GM21737 (cell line): ENCODE measurements at regions not wholly inside any gene's neighbourhood (a gene's known extent, or its start where the extent isn't known, plus 50 kb on each side); places are given as distances from the start of the nearest gene placed in this dataset.
"Not testable (repeated sequence)": the region's sequence is repeated elsewhere in the genome, so short reads cannot be mapped to it uniquely, and the experiment has no call there.

Experiments
- ATAC-seq: cut with Tn5 transposase; IDR thresholded peaks from one replicate; pipeline ENCODE4 v1.9.1; 2021; ENCODE audit warnings: mild to moderate bottlenecking, moderate library complexity; ENCODE audit not compliant: unreplicated experiment

- no peak for ATAC-seq
Measured at GRCh38 chr20:5696011-5696559, 54.1 kb upstream of the SHLD1 start.

GRCh38 chr20:5691918-5692618 is 58.1 kb upstream of the SHLD1 start:
- peak; percentile 98 for ATAC-seq

GRCh38 chr20:5689463-5689862 is 60.7 kb upstream of the SHLD1 start:
- ATAC-seq, result no peak

GRCh38 chr20:5688431-5688972 is 61.7 kb upstream of the SHLD1 start:
- no peak for ATAC-seq

DNA sequence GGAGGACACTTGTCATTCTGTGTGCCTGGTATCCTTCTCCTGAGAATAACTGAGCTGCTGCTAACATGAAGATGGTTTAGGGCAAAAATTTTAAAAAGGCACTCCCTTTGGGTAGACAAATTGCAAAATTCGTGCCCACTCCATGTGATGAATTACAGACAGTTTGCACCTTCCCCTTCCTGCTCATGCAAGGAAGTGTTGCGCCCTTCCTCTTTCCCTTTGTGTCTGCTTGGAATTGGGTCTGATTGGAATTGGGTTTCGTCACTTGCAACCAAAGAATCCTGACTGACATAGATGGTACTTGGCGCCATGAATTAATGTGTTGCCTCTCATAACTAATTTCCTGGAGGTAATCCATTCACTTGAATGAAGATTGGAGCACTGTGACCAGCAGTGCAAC is 62.3 kb upstream of the SHLD1 start:
- ATAC-seq, result no peak

- ATAC-seq, result no peak
Measured at GRCh38 chr20:5686384-5687105, 63.7 kb upstream of the SHLD1 start.

GRCh38 chr20:5682556-5682955 is 67.6 kb upstream of the SHLD1 start:
- not testable (repeated sequence) for ATAC-seq

GRCh38 chr20:5680192-5680591 is 69.4 kb upstream of the GPCPD1 start:
- no peak for ATAC-seq

GRCh38 chr20:5678777-5679176 is 68.0 kb upstream of the GPCPD1 start:
- ATAC-seq, result no peak

GRCh38 chr20:5677944-5678343 is 67.1 kb upstream of the GPCPD1 start:
- not testable (repeated sequence) for ATAC-seq

- no peak for ATAC-seq
Measured at GRCh38 chr20:5677389-5677788, 66.6 kb upstream of the GPCPD1 start.

DNA sequence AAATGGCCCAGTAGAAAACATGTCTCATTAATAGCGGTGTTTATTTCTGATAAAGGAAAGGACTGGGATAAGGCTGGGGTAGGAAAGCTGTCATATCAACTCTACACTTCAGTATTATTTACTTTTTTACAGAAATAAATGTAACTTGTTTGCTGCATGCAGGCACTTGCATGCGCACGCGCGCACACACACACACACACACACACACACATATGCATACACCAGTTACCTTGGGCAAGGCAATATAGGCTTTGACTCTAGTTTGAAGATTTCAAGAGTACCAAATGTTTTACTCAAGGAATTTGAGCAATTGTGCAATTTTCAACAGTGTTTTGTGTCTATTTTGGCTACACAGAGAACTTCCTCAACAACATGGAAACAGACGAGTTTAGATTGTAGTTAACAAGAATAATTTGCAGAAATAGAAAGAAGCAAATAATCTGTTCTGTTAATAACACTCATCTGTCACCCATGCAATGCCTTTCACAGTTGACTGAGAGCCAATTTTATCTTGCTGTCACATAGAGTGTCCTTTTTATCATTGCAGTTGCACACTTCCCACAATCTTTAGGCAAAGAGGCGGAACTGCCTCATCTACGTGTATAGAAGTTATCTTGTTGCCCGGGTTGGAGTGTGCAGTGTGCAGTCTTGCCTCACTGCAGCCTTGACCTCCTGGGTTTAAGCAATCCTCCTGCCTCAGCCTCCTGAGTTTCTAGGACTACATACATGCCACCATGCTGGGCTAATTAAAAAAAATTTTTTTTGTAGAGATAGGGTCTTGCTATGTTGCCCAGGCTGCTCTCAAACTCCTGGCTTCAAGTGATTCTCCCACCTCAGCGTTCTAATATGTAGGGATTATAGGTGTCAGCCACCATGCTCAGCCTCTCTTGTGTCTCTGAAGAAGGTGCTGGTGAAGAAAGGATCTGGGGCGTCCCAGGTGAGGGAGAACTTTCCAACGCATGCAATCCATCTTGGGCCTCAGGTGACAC is 64.6 kb upstream of the GPCPD1 start:
- no peak for ATAC-seq

DNA sequence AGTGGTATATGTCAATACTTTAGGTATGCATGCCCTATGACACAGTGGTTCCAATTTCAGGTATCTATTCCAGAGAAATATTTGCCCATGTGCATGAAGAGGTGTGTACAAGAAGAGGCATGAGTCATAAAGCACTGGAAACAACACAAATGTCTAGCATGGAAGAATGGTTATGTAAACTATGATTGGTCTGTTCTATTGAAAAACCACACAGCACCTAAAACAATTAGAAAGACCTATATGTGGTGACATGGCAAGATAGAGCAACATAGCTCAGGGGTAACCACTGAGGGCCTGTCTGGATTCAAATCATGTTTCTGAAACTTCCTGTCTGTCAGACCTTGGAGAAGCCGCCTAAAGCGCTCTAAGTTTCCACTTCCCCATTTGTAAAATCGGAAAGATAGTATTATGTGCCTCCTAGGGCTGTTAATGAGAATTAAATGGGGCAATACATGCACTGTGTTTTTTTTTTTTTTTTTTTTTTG is 63.4 kb upstream of the GPCPD1 start:
- ATAC-seq, result peak; percentile 89

DNA sequence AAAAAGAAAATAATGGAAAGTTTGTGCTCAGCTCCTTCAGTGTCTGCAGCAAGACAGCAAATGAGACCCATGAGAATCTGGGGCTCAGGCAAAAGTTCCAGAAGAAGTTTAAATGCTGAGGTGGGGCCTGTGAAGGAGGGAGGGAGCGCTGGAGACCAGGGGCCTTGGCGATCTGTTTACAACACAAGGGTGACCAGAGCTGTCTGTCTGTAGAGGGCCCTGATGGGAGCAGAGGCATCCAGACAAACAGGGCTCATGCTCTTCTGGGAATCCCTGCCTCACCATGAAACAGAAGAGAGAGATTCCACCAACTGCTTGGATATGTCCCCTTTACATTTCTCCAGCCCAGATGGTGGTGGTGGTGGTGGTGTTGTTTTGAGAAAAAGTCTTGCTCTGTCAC is 60.1 kb upstream of the GPCPD1 start:
- no peak for ATAC-seq

DNA sequence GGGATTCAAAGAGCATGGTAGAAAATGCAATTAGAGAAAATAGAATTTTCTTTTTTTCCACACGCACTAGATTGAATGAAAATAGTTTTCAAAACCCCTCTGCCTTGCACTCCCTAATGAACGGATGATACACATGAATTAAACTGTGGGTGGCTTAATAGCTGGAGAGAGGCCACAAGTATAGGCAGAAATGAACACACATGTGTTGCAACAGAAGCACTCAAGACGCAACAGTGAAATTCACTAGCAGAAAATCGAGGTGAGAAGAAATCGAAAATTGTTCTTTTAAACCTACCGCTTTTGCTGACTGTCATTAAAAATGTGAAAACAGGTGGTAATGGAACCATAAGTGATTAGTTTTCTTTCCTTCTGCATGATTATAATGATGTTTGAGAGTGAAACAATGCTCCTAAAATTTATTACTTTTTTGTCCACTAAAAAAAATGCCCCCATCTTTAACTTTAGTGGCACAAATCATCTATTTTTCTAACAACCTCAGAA is 59.3 kb upstream of the GPCPD1 start:
- no peak for ATAC-seq

- ATAC-seq, result no peak
Measured at GRCh38 chr20:5668529-5668868, 57.7 kb upstream of the GPCPD1 start.

GRCh38 chr20:5667705-5668528 is 57.1 kb upstream of the GPCPD1 start:
- ATAC-seq, result no peak

GRCh38 chr20:5665417-5665816 is 54.6 kb upstream of the GPCPD1 start:
- ATAC-seq, result no peak

DNA sequence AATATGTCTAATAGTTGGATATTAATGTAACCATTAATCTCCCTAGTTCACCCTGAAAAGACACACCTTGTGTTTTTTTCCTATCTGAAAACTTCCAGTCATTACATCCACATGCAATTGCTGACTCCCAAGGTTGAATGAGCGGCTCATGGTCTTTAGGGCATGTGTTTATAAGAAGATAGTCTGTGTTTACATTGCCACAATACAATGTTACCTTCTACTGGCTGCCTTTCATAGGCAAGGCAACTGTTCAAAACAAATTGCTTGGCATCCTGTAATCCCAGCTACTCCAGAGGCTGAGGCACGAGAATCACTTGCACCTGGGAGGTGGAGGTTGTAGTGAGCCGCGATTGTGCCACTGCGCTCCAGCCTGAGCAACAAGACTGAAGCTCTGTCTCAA is 52.6 kb upstream of the GPCPD1 start:
- ATAC-seq, result no peak

- ATAC-seq, result no peak
Measured at GRCh38 chr20:5662769-5663168, 52.0 kb upstream of the GPCPD1 start.
